Bronchial epithelial cell (primary cell): ENCODE measurements at regions not wholly inside any gene's neighbourhood (a gene's known extent, or its start where the extent isn't known, plus 50 kb on each side); places are given as distances from the start of the nearest gene placed in this dataset.
"Not testable (repeated sequence)": the region's sequence is repeated elsewhere in the genome, so short reads cannot be mapped to it uniquely, and the experiment has no call there.

Experiments used
- DNase-seq: peaks from one replicate; pipeline ENCODE4 v3.0.0-alpha.2; 2010; ENCODE audit warnings: low read depth
- FAIRE-seq: peaks from 2 replicates; lab custom pipeline; 2011; peaks lifted over from hg19 to GRCh38; lab: Jason Lieb, UNC
- H3K27me3 ChIP-seq: 2 replicates; pipeline ENCODE4 v1.5.1; 2011; ENCODE audit warnings: low read length; ENCODE audit not compliant: control insufficient read depth, insufficient read depth
- H3K36me3 ChIP-seq: 2 replicates; pipeline ENCODE4 v1.5.1; 2011; ENCODE audit warnings: low read length; ENCODE audit not compliant: control insufficient read depth, insufficient read depth
- H3K4me3 ChIP-seq: 2 replicates; pipeline ENCODE4 v1.5.1; 2011; ENCODE audit warnings: mild to moderate bottlenecking, low read depth, low read length, control low read depth
- TF ChIP-seq, protein P1 (sequence below): IDR thresholded peaks from 2 replicates; pipeline ENCODE4 v1.5.1; 2011; ENCODE audit warnings: mild to moderate bottlenecking, moderate library complexity, low read length, control low read depth, inconsistent platforms; ENCODE audit not compliant: insufficient read depth, severe bottlenecking

DNA sequence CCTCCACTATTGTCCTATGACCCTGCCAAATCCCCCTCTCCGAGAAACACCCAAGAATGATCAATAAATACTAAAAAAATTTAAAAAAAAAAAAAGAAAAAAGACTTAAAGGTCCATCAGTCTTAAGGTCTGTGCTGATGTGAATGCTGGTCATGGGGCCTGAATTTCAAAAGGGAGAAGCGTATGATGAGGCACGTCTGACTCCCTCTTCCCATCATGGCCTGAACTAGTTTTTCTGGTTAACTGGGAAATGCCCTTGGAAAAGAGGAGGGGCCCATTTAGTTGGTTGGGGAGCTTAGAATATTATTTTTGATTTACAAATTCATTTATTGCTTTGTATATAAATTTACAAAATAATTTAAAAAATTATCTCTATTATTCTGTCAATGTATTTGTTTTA lies 291.0 kb upstream of the CDH19 start:
- TF ChIP-seq, protein P1, sequence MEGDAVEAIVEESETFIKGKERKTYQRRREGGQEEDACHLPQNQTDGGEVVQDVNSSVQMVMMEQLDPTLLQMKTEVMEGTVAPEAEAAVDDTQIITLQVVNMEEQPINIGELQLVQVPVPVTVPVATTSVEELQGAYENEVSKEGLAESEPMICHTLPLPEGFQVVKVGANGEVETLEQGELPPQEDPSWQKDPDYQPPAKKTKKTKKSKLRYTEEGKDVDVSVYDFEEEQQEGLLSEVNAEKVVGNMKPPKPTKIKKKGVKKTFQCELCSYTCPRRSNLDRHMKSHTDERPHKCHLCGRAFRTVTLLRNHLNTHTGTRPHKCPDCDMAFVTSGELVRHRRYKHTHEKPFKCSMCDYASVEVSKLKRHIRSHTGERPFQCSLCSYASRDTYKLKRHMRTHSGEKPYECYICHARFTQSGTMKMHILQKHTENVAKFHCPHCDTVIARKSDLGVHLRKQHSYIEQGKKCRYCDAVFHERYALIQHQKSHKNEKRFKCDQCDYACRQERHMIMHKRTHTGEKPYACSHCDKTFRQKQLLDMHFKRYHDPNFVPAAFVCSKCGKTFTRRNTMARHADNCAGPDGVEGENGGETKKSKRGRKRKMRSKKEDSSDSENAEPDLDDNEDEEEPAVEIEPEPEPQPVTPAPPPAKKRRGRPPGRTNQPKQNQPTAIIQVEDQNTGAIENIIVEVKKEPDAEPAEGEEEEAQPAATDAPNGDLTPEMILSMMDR = no peak
- no peaks in the 10 kb centered on the region for H3K27me3 ChIP-seq
- FAIRE-seq (no peak), DNase-seq (peak; percentile 56)
- no peak overlapping the region for H3K4me3 ChIP-seq
- H3K36me3 ChIP-seq = no peaks in the 10 kb centered on the region

- not testable (repeated sequence) for H3K36me3 ChIP-seq, FAIRE-seq, H3K4me3 ChIP-seq
Measured at GRCh38 chr18:66892388-66892787, 288.5 kb upstream of the CDH19 start.

GRCh38 chr18:66874812-66875474 lies 271.1 kb upstream of the CDH19 start:
- no peak for FAIRE-seq
- H3K4me3 ChIP-seq = no peak overlapping the region
- TF ChIP-seq, protein P1 = no peak
- H3K27me3 ChIP-seq = no peaks in the 10 kb centered on the region
- H3K36me3 ChIP-seq = no peaks in the 10 kb centered on the region
- peak; percentile 65 for DNase-seq

More at GRCh38 chr18:66892388-66892787, 288.5 kb upstream of the CDH19 start:
- H3K27me3 ChIP-seq, DNase-seq: not testable (repeated sequence)

- TF ChIP-seq, protein P1 = no peak
- H3K4me3 ChIP-seq = no peak overlapping the region
- no peak for FAIRE-seq
- no peaks in the 10 kb centered on the region for H3K36me3 ChIP-seq
- no peak for DNase-seq
- no peaks in the 10 kb centered on the region for H3K27me3 ChIP-seq
Measured at GRCh38 chr18:66874375-66874774, 270.5 kb upstream of the CDH19 start.

DNA sequence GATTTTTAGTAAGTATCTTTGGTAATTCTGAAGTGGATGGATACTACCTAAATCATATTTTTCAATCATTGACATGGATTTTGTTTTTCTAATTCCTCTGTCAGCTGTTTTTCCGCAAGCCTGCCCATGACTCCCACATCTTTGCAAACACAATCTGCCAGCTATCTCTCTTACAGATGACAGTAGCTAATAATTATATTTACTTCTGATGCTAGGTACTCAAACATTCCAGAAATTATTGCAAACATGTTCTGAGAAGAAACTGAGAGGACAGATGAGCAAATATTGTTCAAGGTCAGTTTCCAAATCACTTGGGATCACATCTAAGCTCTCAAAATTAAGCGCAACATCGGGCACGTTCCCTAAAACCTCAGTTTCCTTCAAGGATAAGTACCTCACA lies 270.0 kb upstream of the CDH19 start:
- no peak overlapping the region for H3K4me3 ChIP-seq
- H3K36me3 ChIP-seq = no peaks in the 10 kb centered on the region
- no peak for DNase-seq
- no peak for FAIRE-seq
- H3K27me3 ChIP-seq = no peaks in the 10 kb centered on the region
- TF ChIP-seq, protein P1 = no peak

- TF ChIP-seq, protein P1 = no peak
- no peak for FAIRE-seq
- no peaks in the 10 kb centered on the region for H3K36me3 ChIP-seq
- DNase-seq = peak; percentile 49
- H3K4me3 ChIP-seq = no peak overlapping the region
- no peaks in the 10 kb centered on the region for H3K27me3 ChIP-seq
Measured at GRCh38 chr18:66872277-66872676, 268.4 kb upstream of the CDH19 start.
